ENCODE measurements at regions not wholly inside any gene's neighbourhood (a gene's known extent, or its start where the extent isn't known, plus 50 kb on each side); places are given as distances from the start of the nearest gene placed in this dataset.

DNA sequence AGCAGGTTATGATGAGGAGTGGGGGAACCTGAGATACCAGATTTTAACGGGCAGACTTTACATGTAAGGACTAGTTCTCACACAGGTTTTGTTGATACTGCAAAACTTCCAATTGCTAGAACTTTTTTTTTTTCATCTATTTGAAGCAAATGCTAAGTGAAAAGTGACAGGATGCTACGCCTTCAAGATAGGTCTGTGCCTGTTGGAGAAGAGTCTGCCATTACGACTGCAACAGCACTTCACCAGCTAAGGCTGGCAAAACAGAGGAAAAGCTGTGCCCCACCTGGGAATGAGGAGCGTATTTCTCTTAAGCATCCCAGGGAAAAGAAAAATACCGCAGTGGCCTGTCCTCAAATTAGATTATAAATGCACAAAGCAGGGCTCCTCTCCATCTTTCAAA, 102.0 kb upstream of the CDH6 start:
- Histone ChIP-seq H3K9me3 (ENCODE audit: control insufficient read depth, insufficient read depth, low read length) (no peaks in the 10 kb centered on the region), H3K27me3 (ENCODE audit: control insufficient read depth, insufficient read depth, low read length) (no peaks in the 10 kb centered on the region), H3K27ac (ENCODE audit: low read depth, low read length) (no peak overlapping the region), H3K4me3 (ENCODE audit: low read depth, low read length) (no peak overlapping the region)
- no peak for DNase-seq (ENCODE audit: low read depth, low spot score)
- TF ChIP-seq, protein P1, sequence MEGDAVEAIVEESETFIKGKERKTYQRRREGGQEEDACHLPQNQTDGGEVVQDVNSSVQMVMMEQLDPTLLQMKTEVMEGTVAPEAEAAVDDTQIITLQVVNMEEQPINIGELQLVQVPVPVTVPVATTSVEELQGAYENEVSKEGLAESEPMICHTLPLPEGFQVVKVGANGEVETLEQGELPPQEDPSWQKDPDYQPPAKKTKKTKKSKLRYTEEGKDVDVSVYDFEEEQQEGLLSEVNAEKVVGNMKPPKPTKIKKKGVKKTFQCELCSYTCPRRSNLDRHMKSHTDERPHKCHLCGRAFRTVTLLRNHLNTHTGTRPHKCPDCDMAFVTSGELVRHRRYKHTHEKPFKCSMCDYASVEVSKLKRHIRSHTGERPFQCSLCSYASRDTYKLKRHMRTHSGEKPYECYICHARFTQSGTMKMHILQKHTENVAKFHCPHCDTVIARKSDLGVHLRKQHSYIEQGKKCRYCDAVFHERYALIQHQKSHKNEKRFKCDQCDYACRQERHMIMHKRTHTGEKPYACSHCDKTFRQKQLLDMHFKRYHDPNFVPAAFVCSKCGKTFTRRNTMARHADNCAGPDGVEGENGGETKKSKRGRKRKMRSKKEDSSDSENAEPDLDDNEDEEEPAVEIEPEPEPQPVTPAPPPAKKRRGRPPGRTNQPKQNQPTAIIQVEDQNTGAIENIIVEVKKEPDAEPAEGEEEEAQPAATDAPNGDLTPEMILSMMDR (IDR thresholded peaks at IDR 0.05; ENCODE audit: low read depth, low read length): no peak
- POLR2A ChIA-PET: no interaction called here
- CTCF ChIA-PET: no interaction called here

GRCh38 chr5:31090467-31090866, 103.0 kb upstream of the CDH6 start:
- POLR2A ChIA-PET: no interaction called here
- Histone ChIP-seq H3K4me3 (ENCODE audit: low read depth, low read length) (no peak overlapping the region), H3K27me3 (ENCODE audit: control insufficient read depth, insufficient read depth, low read length) (no peaks in the 10 kb centered on the region), H3K9me3 (ENCODE audit: control insufficient read depth, insufficient read depth, low read length) (no peaks in the 10 kb centered on the region), H3K27ac (ENCODE audit: low read depth, low read length) (no peak overlapping the region)
- TF ChIP-seq, protein P1 (IDR thresholded peaks at IDR 0.05; ENCODE audit: low read depth, low read length): no peak
- no peak for DNase-seq (ENCODE audit: low read depth, low spot score)
- CTCF ChIA-PET: no interaction called here

GRCh38 chr5:31086839-31087415, 106.6 kb upstream of the CDH6 start:
- H3K27ac ChIP-seq (ENCODE audit: low read depth, low read length): no peak overlapping the region
- H3K9me3 ChIP-seq (ENCODE audit: control insufficient read depth, insufficient read depth, low read length): no peaks in the 10 kb centered on the region
- H3K4me3 ChIP-seq (ENCODE audit: low read depth, low read length): no peak overlapping the region
- no peaks in the 10 kb centered on the region for H3K27me3 ChIP-seq (ENCODE audit: control insufficient read depth, insufficient read depth, low read length)
- DNase-seq (ENCODE audit: low read depth, low spot score): no peak
- TF ChIP-seq, protein P1 (IDR thresholded peaks at IDR 0.05; ENCODE audit: low read depth, low read length): no peak
- POLR2A ChIA-PET: no interaction called here
- CTCF ChIA-PET: interaction anchor here (0.8 kb wide), 1 partner anchor 100 kb away, joined by 4 read pairs; no protein-coding TSS in a partner anchor

- no peak for DNase-seq (ENCODE audit: low read depth, low spot score)
- Histone ChIP-seq H3K27me3 (ENCODE audit: control insufficient read depth, insufficient read depth, low read length) (no peaks in the 10 kb centered on the region), H3K27ac (ENCODE audit: low read depth, low read length) (no peak overlapping the region), H3K4me3 (ENCODE audit: low read depth, low read length) (no peak overlapping the region), H3K9me3 (ENCODE audit: control insufficient read depth, insufficient read depth, low read length) (no peaks in the 10 kb centered on the region)
- TF ChIP-seq, protein P1 (IDR thresholded peaks at IDR 0.05; ENCODE audit: low read depth, low read length): no peak
- CTCF ChIA-PET: no interaction called here
- POLR2A ChIA-PET: no interaction called here
These were observed 108.6 kb upstream of the CDH6 start for GRCh38 chr5:31084871-31085270.

DNA sequence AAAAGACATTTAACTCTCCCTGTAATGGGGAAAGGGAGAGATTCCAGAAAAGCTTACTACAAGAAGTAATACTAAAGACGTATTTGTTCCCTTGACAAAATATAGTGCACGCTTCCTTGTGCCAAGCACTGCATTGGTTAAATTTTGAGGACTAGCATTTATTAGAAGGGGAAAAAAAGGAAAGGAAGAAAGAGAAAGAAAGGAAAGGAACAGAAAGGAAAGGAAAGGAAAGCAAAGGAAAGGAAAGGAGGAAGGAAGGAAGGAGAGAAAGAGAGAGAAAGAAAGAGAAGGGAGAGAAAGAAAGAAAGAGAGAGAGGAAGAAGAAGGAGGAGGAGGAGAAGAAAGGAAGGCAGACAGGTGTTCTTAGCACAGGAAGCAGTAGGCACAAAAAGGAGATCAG, 110.1 kb upstream of the CDH6 start:
- DNase-seq (ENCODE audit: low read depth, low spot score): no peak
- Histone ChIP-seq H3K9me3 (ENCODE audit: control insufficient read depth, insufficient read depth, low read length) (no peaks in the 10 kb centered on the region), H3K27me3 (ENCODE audit: control insufficient read depth, insufficient read depth, low read length) (no peaks in the 10 kb centered on the region), H3K4me3 (ENCODE audit: low read depth, low read length) (no peak overlapping the region), H3K27ac (ENCODE audit: low read depth, low read length) (no peak overlapping the region)
- ChIA-PET POLR2A (no interaction called here), CTCF (interaction anchor here (0.8 kb wide), 1 partner anchor 88 kb away, joined by 3 read pairs; no protein-coding TSS in a partner anchor)
- TF ChIP-seq, protein P1 (IDR thresholded peaks at IDR 0.05; ENCODE audit: low read depth, low read length): no peak
